PC-3 (cell line): ENCODE measurements at regions not wholly inside any gene's neighbourhood (a gene's known extent, or its start where the extent isn't known, plus 50 kb on each side); places are given as distances from the start of the nearest gene placed in this dataset.

ENCODE experiments used
- CTCF ChIP-seq: fragments of 300-600 bp; sonication (generic); conservative IDR thresholded peaks from 2 replicates; pipeline ENCODE4 v1.5.1; 2017; ENCODE audit warnings: antibody characterized with exemption, low read depth, mild to moderate bottlenecking, low read length
- EZH2 ChIP-seq: fragments of 300-600 bp; sonication (generic); IDR thresholded peaks from one replicate; pipeline ENCODE4 v1.6.1; 2017; ENCODE audit warnings: antibody characterized with exemption, mild to moderate bottlenecking, low read length; ENCODE audit not compliant: unreplicated experiment

DNA sequence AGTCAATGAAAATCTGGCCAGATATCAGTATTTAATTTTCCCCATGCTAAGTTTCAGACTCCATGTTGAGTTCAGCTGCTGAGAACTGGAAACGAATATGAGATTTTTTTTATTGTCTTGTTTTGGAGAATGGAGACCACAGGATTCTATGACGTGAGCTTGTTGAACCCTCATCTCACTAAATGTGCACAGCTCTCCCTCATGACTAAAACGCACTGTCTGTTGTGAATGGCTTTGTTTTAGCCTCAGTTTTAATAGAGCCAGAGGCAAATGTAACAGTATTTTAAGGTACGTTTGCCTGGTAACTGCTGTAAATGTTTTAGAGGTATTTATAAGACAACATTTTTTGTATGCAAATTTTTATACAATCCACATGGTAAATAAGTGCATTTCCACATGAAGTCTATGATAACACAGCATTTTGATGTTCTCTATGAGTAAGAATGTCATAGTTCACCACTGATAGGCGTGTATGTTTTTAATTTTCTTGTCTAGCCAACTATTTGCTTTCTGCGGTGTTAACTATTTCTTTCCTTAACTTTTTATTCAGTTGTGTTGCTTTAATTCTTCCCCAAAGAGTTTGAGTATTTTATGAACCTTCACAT lies 1159.3 kb upstream of the TENM3 start:
- TF ChIP-seq EZH2, result no peak
- TF ChIP-seq CTCF, result no peak
